ENCODE measurements at regions not wholly inside any gene's neighbourhood (a gene's known extent, or its start where the extent isn't known, plus 50 kb on each side); places are given as distances from the start of the nearest gene placed in this dataset.
A peak's percentile ranks its signal among the peaks of the same experiment; 100 is the strongest.

- no peaks in the 10 kb centered on the region for H3K9me3 ChIP-seq (ENCODE audit: severe bottlenecking)
- H3K4me3 ChIP-seq (ENCODE audit: severe bottlenecking): no peak overlapping the region
- H3K27ac ChIP-seq (ENCODE audit: poor library complexity, severe bottlenecking): no peak overlapping the region
- ATAC-seq (ENCODE audit: low read depth) (no peak), DNase-seq (ENCODE audit: low spot score) (no peak)
- H3K4me1 ChIP-seq (ENCODE audit: insufficient read depth, poor library complexity, severe bottlenecking): no peaks in the 10 kb centered on the region
- no peaks in the 10 kb centered on the region for H3K36me3 ChIP-seq (ENCODE audit: low read depth)
- no peak for TF ChIP-seq CTCF (IDR thresholded peaks at IDR 0.05; ENCODE audit: poor library complexity, severe bottlenecking)
- H3K27me3 ChIP-seq (ENCODE audit: insufficient read depth, poor library complexity, severe bottlenecking): peaks cover 9% of the 10 kb centered on the region
Observed at GRCh38 chr5:164362835-164363234, 857.4 kb downstream of the MAT2B start.

- no peak for DNase-seq (ENCODE audit: low spot score)
- no peak for ATAC-seq (ENCODE audit: low read depth)
- Histone ChIP-seq H3K36me3 (ENCODE audit: low read depth) (no peaks in the 10 kb centered on the region), H3K9me3 (ENCODE audit: severe bottlenecking) (no peaks in the 10 kb centered on the region), H3K27ac (ENCODE audit: poor library complexity, severe bottlenecking) (no peak overlapping the region), H3K27me3 (ENCODE audit: insufficient read depth, poor library complexity, severe bottlenecking) (peaks cover 9% of the 10 kb centered on the region), H3K4me3 (ENCODE audit: severe bottlenecking) (no peak overlapping the region), H3K4me1 (ENCODE audit: insufficient read depth, poor library complexity, severe bottlenecking) (no peaks in the 10 kb centered on the region)
- TF ChIP-seq CTCF (IDR thresholded peaks at IDR 0.05; ENCODE audit: poor library complexity, severe bottlenecking): no peak
Observed at GRCh38 chr5:164364237-164365208, 859.1 kb downstream of the MAT2B start.

GRCh38 chr5:164370841-164371240, 865.4 kb downstream of the MAT2B start:
- Histone ChIP-seq H3K36me3 (ENCODE audit: low read depth) (no peaks in the 10 kb centered on the region), H3K4me3 (ENCODE audit: severe bottlenecking) (no peak overlapping the region), H3K4me1 (ENCODE audit: insufficient read depth, poor library complexity, severe bottlenecking) (no peaks in the 10 kb centered on the region), H3K27me3 (ENCODE audit: insufficient read depth, poor library complexity, severe bottlenecking) (no peaks in the 10 kb centered on the region), H3K9me3 (ENCODE audit: severe bottlenecking) (no peaks in the 10 kb centered on the region), H3K27ac (ENCODE audit: poor library complexity, severe bottlenecking) (no peak overlapping the region)
- no peak for TF ChIP-seq CTCF (IDR thresholded peaks at IDR 0.05; ENCODE audit: poor library complexity, severe bottlenecking)
- ATAC-seq (ENCODE audit: low read depth): peak; percentile 91
- DNase-seq (ENCODE audit: low spot score): no peak

GRCh38 chr5:164372892-164373291, 867.5 kb downstream of the MAT2B start:
- DNase-seq (ENCODE audit: low spot score): no peak

More at GRCh38 chr5:164372892-164373291, 867.5 kb downstream of the MAT2B start:
- no peak overlapping the region for H3K4me3 ChIP-seq (ENCODE audit: severe bottlenecking)
- no peaks in the 10 kb centered on the region for H3K9me3 ChIP-seq (ENCODE audit: severe bottlenecking)
- H3K4me1 ChIP-seq (ENCODE audit: insufficient read depth, poor library complexity, severe bottlenecking): no peaks in the 10 kb centered on the region
- no peaks in the 10 kb centered on the region for H3K27me3 ChIP-seq (ENCODE audit: insufficient read depth, poor library complexity, severe bottlenecking)
- H3K36me3 ChIP-seq (ENCODE audit: low read depth): no peaks in the 10 kb centered on the region
- TF ChIP-seq CTCF (IDR thresholded peaks at IDR 0.05; ENCODE audit: poor library complexity, severe bottlenecking): no peak
- no peak for ATAC-seq (ENCODE audit: low read depth)
- H3K27ac ChIP-seq (ENCODE audit: poor library complexity, severe bottlenecking): no peak overlapping the region
